Activated naive CD4-positive, alpha-beta T cell treated with anti-CD3 and anti-CD28 coated beads for 36 hours (primary cell): ENCODE measurements at regions not wholly inside any gene's neighbourhood (a gene's known extent, or its start where the extent isn't known, plus 50 kb on each side); places are given as distances from the start of the nearest gene placed in this dataset.

Experiments used
- CTCF ChIA-PET: fragments of 350-600 bp; sonication (Branson Sonifier 250); formaldehyde crosslinking; loops from one replicate; lab custom pipeline; 2021; ENCODE audit warnings: antibody characterized with exemption; lab: Charles Lee
- DNase-seq: peaks from one replicate; pipeline ENCODE4 v3.0.0-alpha.2; 2020
- H3K27ac Mint-ChIP-seq: one replicate; pipeline ENCODE4 v1.8.0; 2021; ENCODE audit warnings: mild to moderate bottlenecking, mixed read lengths
- H3K27me3 Mint-ChIP-seq: one replicate; pipeline ENCODE4 v1.8.0; 2021; ENCODE audit warnings: low read depth, mixed read lengths
- H3K36me3 Mint-ChIP-seq: one replicate; pipeline ENCODE4 v1.8.0; 2021; ENCODE audit warnings: low read depth, mixed read lengths
- H3K4me1 Mint-ChIP-seq: one replicate; pipeline ENCODE4 v1.8.0; 2021; ENCODE audit warnings: low read depth, mixed read lengths
- H3K4me3 Mint-ChIP-seq: one replicate; pipeline ENCODE4 v1.8.0; 2021; ENCODE audit warnings: mild to moderate bottlenecking, moderate library complexity, mixed read lengths
- H3K9me3 Mint-ChIP-seq: one replicate; pipeline ENCODE4 v1.8.0; 2021; ENCODE audit warnings: mixed read lengths
- intact Hi-C: fragments of 100-400 bp; cut with micrococcal nuclease; formaldehyde crosslinking; loops from one replicate; pipeline ENCODE4 v1.15.1; 2023

DNA sequence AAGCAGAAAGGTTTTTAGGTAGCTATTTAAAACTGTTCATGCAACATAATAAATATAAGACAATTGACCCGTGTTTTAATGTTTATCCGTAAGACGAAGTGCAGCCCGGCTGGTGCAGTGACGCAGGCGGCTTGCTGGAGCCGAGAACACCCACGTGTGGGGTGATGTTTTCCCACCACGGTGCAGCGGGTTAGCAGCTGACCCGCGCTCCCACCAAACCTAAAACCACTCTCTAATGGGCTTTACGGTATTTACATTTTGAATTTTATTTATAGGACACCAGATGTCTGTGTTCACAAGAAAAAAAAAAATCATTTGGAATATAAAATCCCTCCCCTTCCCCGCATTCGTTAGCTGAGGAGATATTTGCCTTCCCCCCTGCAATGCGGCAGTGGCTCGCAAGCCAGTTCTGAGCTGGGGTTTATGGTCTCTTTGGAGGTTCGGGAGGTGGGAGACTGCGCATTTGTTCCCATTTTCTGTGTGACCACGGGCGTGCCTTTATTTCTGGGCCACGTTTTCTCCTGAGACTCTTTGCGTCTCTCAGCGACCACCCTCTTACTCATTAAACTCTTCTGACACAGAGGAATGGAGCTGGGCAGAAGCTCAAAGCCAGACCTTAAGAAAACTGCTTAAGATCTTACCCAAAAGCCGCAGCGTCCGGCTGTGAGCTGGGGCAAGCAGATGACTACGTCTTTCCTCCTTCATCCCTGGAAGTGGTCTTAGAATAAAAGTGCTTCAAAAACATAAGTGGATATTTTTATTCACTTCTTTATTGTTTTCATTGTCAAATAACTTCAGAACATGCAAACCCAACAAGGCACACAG lies 301.1 kb downstream of the IRF8 start:
- intact Hi-C loops, result no loop called here
- CTCF ChIA-PET, result no interaction called here
- Mint-ChIP-seq H3K27me3 (peaks cover 58% of the 10 kb centered on the region), H3K4me3 (no peak overlapping the region), H3K4me1 (no peaks in the 10 kb centered on the region), H3K27ac (no peak overlapping the region), H3K36me3 (no peaks in the 10 kb centered on the region), H3K9me3 (no peaks in the 10 kb centered on the region)
- DNase-seq, result no peak

DNA sequence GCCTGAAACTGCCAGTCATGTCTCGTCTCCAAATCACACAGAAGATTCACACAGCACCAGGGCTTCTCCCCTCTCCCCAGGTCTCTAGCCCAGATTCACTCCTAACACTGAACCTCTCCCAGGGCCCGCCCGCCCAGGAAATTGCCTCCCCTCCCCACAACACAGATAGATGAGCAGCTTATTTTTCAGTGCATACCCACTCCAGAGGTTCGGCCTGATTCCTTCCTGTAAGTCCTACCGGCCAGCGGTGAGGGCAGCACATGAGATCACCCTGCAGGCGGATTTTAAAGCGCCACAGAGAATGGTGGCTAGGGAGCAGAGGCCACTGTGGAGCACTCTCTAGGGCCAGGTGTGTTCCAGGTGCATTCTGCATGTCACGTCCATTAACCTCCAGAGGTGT lies 301.8 kb downstream of the IRF8 start:
- intact Hi-C loops, result no loop called here
- Mint-ChIP-seq H3K36me3 (no peaks in the 10 kb centered on the region), H3K9me3 (no peaks in the 10 kb centered on the region)

DNA sequence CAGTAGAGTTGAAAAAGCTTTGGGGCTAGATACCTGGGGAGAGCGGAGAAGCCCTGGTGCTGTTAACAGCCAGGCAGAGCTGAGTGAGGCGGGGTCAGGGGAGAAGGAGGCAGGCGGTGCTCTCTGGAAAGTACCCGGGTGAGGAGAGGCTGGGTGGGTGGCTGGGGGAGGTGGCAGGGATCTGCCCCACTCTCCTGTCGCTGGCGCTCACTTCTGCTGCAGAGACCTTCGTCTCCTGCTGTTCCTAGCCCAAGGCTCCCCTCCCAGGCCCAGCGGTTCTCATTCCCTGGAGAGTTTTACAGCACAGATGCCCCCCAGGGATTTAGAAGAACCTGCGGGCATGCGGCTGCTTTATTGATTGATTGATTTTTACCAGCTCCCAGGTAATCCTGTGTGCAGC lies 302.8 kb downstream of the IRF8 start:
- CTCF ChIA-PET, result interaction anchor here (0.6 kb wide), 1 partner anchor 390 kb away, joined by 3 read pairs; no protein-coding TSS in a partner anchor
- DNase-seq, result no peak
- Mint-ChIP-seq H3K27me3 (peaks cover 46% of the 10 kb centered on the region), H3K27ac (no peak overlapping the region), H3K9me3 (no peaks in the 10 kb centered on the region), H3K4me3 (no peak overlapping the region), H3K36me3 (no peaks in the 10 kb centered on the region), H3K4me1 (no peaks in the 10 kb centered on the region)
- intact Hi-C loops, result no loop called here

More for the DNA sequence above, 301.8 kb downstream of the IRF8 start:
- Mint-ChIP-seq H3K27me3 (peaks cover 54% of the 10 kb centered on the region), H3K27ac (no peak overlapping the region), H3K4me3 (no peak overlapping the region), H3K4me1 (no peaks in the 10 kb centered on the region)
- CTCF ChIA-PET, result no interaction called here
- no peak for DNase-seq

DNA sequence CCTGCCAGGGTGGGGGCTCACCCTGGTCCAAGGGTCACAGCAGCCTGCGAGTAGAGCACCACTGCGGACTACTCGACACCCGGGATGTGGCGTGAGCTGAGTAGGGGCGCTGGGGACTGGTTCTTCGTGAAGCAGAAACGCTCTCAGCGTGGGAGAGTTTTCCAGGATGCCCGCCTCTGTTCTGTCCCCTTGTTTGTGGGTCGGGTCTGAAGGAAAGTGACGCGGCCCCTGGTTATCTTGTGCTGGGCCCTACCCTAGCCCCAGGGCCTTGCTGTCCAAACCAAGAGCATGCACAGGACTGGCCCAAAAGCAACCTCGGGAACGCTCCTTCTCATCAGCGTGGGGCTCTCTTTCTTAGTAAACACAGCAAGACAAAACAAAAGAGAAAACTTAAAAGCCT lies 303.3 kb downstream of the IRF8 start:
- peaks cover 41% of the 10 kb centered on the region for H3K27me3 Mint-ChIP-seq
- CTCF ChIA-PET, result no interaction called here
- H3K4me1 Mint-ChIP-seq, result no peaks in the 10 kb centered on the region
- no peak overlapping the region for H3K4me3 Mint-ChIP-seq
- no peaks in the 10 kb centered on the region for H3K9me3 Mint-ChIP-seq
- no peak overlapping the region for H3K27ac Mint-ChIP-seq
- no peak for DNase-seq
- H3K36me3 Mint-ChIP-seq, result no peaks in the 10 kb centered on the region
- intact Hi-C loops, result no loop called here

DNA sequence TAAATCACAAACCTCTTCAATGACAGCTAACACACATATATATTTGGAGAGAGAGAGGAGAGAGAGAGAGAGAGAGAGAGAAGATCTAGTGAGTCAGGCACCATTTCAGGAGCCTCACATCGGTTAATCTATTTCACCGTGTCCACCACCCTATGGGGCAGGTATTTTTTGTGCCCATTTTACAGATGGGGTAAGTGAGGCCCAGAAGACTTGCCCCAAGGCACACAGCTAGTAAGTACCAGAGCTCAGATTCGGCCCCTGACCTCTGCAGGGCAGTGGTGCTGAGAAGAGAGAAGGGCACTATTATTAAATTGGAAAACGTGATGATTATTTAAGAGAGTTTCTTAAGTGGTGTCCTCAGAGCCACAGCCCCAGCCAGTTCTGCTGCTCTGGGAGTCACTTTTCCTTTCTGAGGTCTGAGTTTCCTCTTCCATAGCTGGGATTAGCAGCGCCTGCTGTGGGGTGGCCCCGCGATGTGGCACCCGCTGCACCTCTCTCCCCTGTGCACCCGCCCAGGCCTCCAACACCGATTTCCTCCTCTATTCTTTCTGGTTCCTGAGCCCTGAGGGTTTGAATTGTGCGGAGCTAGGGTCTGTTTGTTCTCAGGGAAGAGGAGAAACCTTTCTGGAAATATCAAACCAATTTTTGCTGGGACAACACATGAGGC lies 303.9 kb downstream of the IRF8 start:
- Mint-ChIP-seq H3K36me3 (no peaks in the 10 kb centered on the region), H3K27ac (no peak overlapping the region), H3K27me3 (peaks cover 36% of the 10 kb centered on the region), H3K4me3 (no peak overlapping the region), H3K9me3 (no peaks in the 10 kb centered on the region), H3K4me1 (no peaks in the 10 kb centered on the region)
- CTCF ChIA-PET, result no interaction called here
- intact Hi-C loops, result no loop called here
- DNase-seq, result no peak

DNA sequence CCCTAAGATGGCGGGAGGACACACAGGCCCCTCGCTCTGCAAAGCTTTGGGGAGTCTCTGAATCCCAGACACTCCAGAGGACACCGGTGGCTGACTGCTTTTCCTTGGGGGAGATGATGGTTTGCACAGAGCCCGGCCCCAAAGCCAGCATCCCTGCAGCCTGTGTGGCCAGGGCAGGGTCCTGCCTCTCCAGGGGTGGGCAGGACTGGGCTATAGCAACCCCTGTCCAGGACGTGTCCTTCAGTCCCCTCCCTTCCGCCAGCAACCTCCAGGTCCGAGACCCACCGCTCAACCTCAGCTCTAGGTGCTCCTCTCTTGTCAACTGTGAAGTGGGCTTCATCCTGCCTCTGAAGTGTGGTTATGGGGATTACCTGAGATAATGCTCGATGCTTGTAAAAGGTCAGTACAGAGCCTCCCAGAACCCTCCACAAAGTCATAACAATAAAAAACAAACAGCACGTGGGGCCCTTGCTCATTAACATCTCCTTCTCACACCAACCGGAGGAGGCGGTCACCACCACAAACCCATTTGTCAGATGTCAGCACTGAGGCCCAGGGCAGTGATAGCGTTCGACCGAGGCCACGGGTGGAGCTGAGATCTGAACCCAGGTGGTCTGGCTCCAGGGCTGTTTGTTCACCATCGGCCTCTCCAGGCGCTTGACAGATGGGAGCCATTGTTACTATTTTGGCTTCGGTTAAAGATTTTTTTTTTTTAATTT lies 304.8 kb downstream of the IRF8 start:
- Mint-ChIP-seq H3K36me3 (no peaks in the 10 kb centered on the region), H3K27ac (no peak overlapping the region), H3K27me3 (peaks cover 29% of the 10 kb centered on the region), H3K9me3 (no peaks in the 10 kb centered on the region), H3K4me1 (no peaks in the 10 kb centered on the region), H3K4me3 (no peak overlapping the region)
- CTCF ChIA-PET, result no interaction called here
- intact Hi-C loops, result no loop called here
- no peak for DNase-seq

DNA sequence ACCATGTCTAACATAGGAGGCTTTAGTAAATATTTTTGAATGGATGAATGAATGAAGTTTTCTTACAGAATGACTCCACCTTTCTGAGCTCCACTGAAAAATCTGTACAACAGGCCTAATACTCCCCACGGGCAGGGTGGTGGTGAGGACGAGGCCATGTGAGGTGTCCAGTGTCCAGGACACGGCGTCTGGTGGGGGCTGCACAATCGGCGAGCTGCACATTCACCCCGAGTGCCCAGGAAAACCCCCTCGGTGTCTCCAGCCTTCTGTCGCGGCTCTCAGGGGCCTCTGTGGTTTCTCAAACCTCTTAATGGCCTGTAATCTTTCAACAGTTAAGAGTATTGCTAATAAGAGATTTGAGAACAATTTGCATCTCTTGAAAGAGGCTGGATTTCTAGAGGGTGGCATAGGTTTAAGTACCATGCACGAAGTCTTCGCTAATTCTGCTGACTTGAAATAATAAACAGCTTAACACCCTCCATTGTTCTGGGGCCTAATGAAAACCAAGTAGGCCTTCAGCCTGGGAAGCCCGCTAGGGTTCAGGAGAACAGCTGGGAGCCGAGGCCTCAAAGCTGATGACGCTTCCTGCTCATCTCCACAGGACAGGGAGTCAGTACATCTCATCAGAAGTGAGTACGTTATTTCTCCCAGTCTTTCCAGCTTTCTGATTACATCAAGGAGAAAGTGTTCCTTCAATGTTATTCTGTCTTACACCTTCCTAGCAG lies 304.6 kb upstream of the FOXF1 start:
- Mint-ChIP-seq H3K36me3 (no peaks in the 10 kb centered on the region), H3K9me3 (no peaks in the 10 kb centered on the region), H3K27me3 (peaks cover 10% of the 10 kb centered on the region), H3K4me3 (no peak overlapping the region), H3K27ac (no peak overlapping the region), H3K4me1 (no peaks in the 10 kb centered on the region)
- intact Hi-C loops, result no loop called here
- CTCF ChIA-PET, result no interaction called here
- no peak for DNase-seq

DNA sequence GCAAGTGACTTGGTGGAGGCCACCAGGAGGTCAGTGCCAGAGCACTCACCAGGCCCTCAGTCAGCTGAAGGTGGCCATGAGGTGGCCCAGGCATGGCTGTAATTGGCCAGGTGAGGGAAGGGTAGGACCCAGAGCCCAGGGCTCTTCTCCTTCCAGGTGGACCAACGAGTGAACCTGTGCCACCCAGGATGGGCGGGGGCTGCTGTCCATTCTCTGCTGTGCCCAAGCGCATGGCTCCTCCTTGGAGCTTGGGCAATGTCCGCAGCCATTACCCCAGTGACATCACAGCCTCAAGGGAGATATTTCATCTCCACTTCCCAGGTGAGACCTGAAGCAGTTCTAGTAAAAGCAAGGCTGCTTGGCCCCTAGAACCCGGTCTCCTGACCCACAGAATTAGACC lies 303.0 kb upstream of the FOXF1 start:
- CTCF ChIA-PET, result interaction anchor here (0.6 kb wide), 1 partner anchor 167 kb away, joined by 3 read pairs; no protein-coding TSS in a partner anchor
- no peak overlapping the region for H3K27ac Mint-ChIP-seq
- no peaks in the 10 kb centered on the region for H3K4me1 Mint-ChIP-seq
- H3K36me3 Mint-ChIP-seq, result no peaks in the 10 kb centered on the region
- peaks cover 3% of the 10 kb centered on the region for H3K27me3 Mint-ChIP-seq
- peaks cover 5% of the 10 kb centered on the region for H3K9me3 Mint-ChIP-seq
- H3K4me3 Mint-ChIP-seq, result no peak overlapping the region
- intact Hi-C loops, result no loop called here
- no peak for DNase-seq

DNA sequence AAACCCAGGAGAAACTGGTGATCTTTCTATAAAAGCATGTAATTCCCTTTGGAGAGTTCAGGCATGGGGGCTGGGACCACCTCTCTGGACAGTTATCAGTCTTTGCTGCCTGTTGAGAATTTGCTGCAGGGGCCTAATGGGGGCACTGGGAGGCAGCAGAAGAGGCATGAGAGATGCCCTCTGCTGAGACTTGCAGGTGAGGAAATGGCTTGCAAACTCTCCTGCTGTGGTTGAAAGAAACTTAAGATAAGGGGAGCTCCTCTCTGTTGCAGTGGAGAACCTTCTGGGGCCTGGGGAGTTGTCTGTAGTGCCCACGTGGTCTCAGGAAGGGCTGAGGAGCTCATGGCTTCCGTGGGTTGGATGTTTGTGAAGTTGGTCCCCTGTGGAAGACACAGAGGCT lies 301.1 kb upstream of the FOXF1 start:
- Mint-ChIP-seq H3K4me1 (peaks cover 2% of the 10 kb centered on the region), H3K27ac (no peak overlapping the region), H3K9me3 (peaks cover 10% of the 10 kb centered on the region), H3K4me3 (no peak overlapping the region), H3K27me3 (no peaks in the 10 kb centered on the region), H3K36me3 (no peaks in the 10 kb centered on the region)
- no peak for DNase-seq
- intact Hi-C loops, result no loop called here
- CTCF ChIA-PET, result no interaction called here

DNA sequence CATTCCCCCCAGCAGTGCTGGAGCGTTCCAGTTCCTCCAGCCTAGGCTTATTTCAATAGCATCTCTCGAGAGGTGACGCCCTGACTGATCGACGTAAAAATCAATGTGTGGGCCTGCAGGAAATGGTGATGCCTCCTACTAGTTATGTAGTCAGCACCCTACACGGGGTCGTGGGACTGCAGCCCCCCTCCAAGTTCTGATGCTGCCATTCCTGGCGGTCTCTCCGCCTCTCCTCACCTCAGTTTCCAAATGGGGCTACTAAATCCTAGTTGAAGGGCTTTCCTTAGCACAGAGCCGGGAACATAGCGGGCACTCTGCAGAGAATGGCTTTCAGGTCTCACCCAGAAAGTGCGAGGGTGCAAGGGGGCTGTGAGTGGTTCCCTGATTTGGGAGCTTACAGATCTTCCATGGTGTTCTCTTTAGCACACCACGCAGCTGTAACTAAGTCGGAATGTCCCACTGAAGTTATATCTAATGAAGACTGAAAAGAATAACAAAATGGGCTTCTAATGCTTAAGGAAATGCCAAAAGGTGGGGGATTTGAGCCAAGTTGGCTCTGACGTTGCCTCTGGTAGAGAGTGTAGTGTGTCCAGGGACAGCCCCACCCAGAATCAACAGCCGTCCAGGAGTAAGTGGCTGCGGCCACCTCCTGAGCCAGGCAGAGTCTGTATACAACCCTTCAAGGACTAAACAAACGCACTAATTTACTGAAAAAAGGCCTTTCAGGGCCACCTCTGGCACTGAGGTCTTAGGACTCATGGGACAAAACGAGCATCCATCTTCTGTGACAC lies 299.7 kb upstream of the FOXF1 start:
- DNase-seq, result no peak
- Mint-ChIP-seq H3K36me3 (no peaks in the 10 kb centered on the region), H3K4me1 (peaks cover 2% of the 10 kb centered on the region), H3K27ac (no peak overlapping the region), H3K4me3 (no peak overlapping the region), H3K27me3 (peaks cover under 1% of the 10 kb centered on the region), H3K9me3 (peaks cover 10% of the 10 kb centered on the region)
- CTCF ChIA-PET, result no interaction called here
- intact Hi-C loops, result no loop called here

DNA sequence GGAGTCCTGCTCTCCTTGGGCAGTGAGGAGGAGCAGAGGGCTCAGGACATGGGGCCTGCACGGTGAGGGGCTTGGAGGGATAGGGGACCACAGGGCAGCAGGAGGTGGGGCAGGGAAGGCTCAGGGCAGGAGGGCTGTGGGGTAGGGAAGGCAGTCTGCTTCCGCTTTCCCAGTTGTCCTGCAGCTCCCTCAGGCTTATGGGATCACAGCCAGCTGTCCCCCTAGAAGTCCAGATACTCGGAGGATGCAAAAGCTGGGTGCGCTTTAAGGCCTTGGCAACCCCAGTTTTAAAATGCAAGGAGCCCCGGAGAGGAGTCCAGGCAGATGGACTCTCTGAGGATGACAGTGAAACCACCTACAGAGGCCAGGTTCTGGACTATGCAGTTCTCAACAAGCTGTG lies 299.1 kb upstream of the FOXF1 start:
- Mint-ChIP-seq H3K4me3 (no peak overlapping the region), H3K36me3 (no peaks in the 10 kb centered on the region), H3K27ac (no peak overlapping the region), H3K27me3 (peaks cover 3% of the 10 kb centered on the region), H3K4me1 (peaks cover 2% of the 10 kb centered on the region), H3K9me3 (peaks cover 10% of the 10 kb centered on the region)
- intact Hi-C loops, result no loop called here
- CTCF ChIA-PET, result no interaction called here
- DNase-seq, result no peak
